Lower leg skin (tissue), 3 donors: ENCODE measurements at regions not wholly inside any gene's neighbourhood (a gene's known extent, or its start where the extent isn't known, plus 50 kb on each side); places are given as distances from the start of the nearest gene placed in this dataset.

Source experiments
- POLR2A ChIP-seq, 2 donors: fragments of 450-650 bp; IDR thresholded peaks; one replicate each; pipeline ENCODE4 v1.6.1; 2016 to 2017; ENCODE audit warnings: antibody characterized with exemption in 2 of 2, mild to moderate bottlenecking in 1 of 2, moderate library complexity in 1 of 2
- TF ChIP-seq, protein P1 (sequence below), 3 donors: fragments of 450-650 bp; IDR thresholded peaks; one replicate each; pipeline ENCODE4 v1.5.1; 2016; ENCODE audit warnings: antibody characterized with exemption in 3 of 3, mild to moderate bottlenecking in 3 of 3, moderate library complexity in 2 of 3

DNA sequence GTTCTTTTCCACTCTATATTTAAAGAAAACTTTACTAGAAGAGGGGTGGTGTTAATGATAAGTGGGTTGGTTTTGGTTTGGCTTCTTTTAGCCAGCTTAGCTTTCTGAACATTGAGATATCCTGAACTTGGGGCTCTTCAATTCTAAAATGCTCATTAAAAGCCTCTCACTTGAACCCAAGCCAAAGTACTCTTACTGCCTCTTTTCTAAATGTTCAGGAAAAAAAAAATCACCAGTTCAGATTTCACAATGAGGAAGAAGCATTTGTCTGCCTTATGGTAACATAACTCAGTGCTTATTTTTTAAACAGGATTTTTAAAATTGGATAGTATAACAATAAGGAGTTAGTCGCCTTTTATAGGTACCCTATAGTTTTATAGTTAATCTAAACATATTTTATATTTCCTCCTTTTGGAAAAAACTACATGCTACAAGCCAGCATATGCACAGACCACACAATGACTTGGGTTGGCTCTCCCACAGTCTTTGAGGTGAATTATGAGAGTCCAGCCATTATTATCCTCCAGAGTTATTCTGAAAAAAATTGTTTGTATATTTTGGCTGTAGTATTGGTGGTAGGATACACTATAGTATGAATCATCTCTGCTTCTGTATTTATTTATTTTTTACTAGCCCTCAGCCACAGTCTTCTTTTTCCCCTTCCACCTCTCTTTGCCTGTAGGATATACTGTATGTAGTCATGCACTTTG is 195.5 kb upstream of the TMPO start:
- TF ChIP-seq, protein P1, sequence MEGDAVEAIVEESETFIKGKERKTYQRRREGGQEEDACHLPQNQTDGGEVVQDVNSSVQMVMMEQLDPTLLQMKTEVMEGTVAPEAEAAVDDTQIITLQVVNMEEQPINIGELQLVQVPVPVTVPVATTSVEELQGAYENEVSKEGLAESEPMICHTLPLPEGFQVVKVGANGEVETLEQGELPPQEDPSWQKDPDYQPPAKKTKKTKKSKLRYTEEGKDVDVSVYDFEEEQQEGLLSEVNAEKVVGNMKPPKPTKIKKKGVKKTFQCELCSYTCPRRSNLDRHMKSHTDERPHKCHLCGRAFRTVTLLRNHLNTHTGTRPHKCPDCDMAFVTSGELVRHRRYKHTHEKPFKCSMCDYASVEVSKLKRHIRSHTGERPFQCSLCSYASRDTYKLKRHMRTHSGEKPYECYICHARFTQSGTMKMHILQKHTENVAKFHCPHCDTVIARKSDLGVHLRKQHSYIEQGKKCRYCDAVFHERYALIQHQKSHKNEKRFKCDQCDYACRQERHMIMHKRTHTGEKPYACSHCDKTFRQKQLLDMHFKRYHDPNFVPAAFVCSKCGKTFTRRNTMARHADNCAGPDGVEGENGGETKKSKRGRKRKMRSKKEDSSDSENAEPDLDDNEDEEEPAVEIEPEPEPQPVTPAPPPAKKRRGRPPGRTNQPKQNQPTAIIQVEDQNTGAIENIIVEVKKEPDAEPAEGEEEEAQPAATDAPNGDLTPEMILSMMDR (IDR thresholded peaks at IDR 0.05) = no peak
- TF ChIP-seq POLR2A (IDR thresholded peaks at IDR 0.05) = no peak
